GM12892 (cell line): ENCODE measurements at regions not wholly inside any gene's neighbourhood (a gene's known extent, or its start where the extent isn't known, plus 50 kb on each side); places are given as distances from the start of the nearest gene placed in this dataset.

Experiments
- POLR2A ChIP-seq: IDR thresholded peaks from 2 replicates; pipeline ENCODE4 v1.6.1; 2011; ENCODE audit warnings: low read depth, low read length, control low read depth
- POLR2AphosphoS5 ChIP-seq: IDR thresholded peaks from 2 replicates; pipeline ENCODE4 v1.6.1; 2011; ENCODE audit warnings: low read depth, low read length, control low read depth

GRCh38 chr18:9047715-9048114 is 54.8 kb upstream of the NDUFV2 start:
- no peak for TF ChIP-seq POLR2AphosphoS5
- TF ChIP-seq POLR2A: no peak
